B cell (primary cell): ENCODE measurements at regions not wholly inside any gene's neighbourhood (a gene's known extent, or its start where the extent isn't known, plus 50 kb on each side); places are given as distances from the start of the nearest gene placed in this dataset.

Source experiments
- ATAC-seq: fragments of 200-7000 bp; cut with Tn5 transposase; one replicate; pipeline ENCODE4 v1.10.0; 2021; ENCODE audit warnings: low read depth, mild to moderate bottlenecking, moderate number of reproducible peaks, moderate library complexity
- CTCF ChIA-PET: fragments of 350-600 bp; sonication (Branson Sonifier 250); formaldehyde crosslinking; loops from one replicate; lab custom pipeline; 2021; ENCODE audit warnings: antibody characterized with exemption, inconsistent platforms; lab: Charles Lee
- POLR2A ChIA-PET: fragments of 350-600 bp; sonication (Branson Sonifier 250); formaldehyde crosslinking; loops from one replicate; lab custom pipeline; 2021; ENCODE audit warnings: antibody characterized with exemption; lab: Charles Lee
- DNase-seq: peaks from one replicate; pipeline ENCODE4 v3.0.0; 2013
- H2AFZ ChIP-seq: 2 replicates; pipeline ENCODE4 v1.6.1; 2012; ENCODE audit warnings: mild to moderate bottlenecking, low read depth, low read length; ENCODE audit not compliant: insufficient read depth, poor library complexity, severe bottlenecking
- H3K27ac ChIP-seq, 2 donors: 1 replicate in 1 of 2; 2 replicates in 1 of 2; pipeline ENCODE4 v1.5.1; 2012 to 2013; ENCODE audit warnings: low read length in 2 of 2, mild to moderate bottlenecking in 2 of 2, moderate library complexity in 1 of 2
- H3K27me3 ChIP-seq, 4 experiments: fragments of 200-600 bp in 1 of 4; sonication (generic) in 1 of 4; replicated peaks in 1 of 4; 1 replicate in 2 of 4; 2 replicates in 2 of 4; pipeline versions ENCODE4 v1.6.1 to v1.7.0; 2013 to 2016; ENCODE audit warnings: low read length in 3 of 4, mild to moderate bottlenecking in 2 of 4, mixed read lengths in 1 of 4, moderate library complexity in 1 of 4; ENCODE audit not compliant: insufficient read depth in 4 of 4, control insufficient read depth in 3 of 4; ENCODE audit errors: control extremely low read depth in 1 of 4
- H3K36me3 ChIP-seq, 2 experiments: replicated peaks in 1 of 2; 1 replicate in 1 of 2; 2 replicates in 1 of 2; pipeline versions ENCODE4 v1.6.1 to v1.7.1; 2013; ENCODE audit warnings: low read length in 1 of 2; ENCODE audit not compliant: insufficient read depth in 2 of 2, control insufficient read depth in 1 of 2; ENCODE audit errors: control extremely low read depth in 1 of 2, extremely low read depth in 1 of 2
- H3K4me1 ChIP-seq, 2 donors: fragments of 200-600 bp in 1 of 2; sonication (generic) in 1 of 2; 1 replicate in 1 of 2; 2 replicates in 1 of 2; pipeline versions ENCODE4 v1.5.1 to v1.6.1; 2013 to 2017; ENCODE audit warnings: low read length in 2 of 2; ENCODE audit not compliant: control insufficient read depth in 2 of 2, insufficient read depth in 2 of 2
- H3K4me2 ChIP-seq: replicated peaks from 2 replicates; pipeline ENCODE3; 2012; ENCODE audit warnings: mild to moderate bottlenecking, low read depth, low read length; ENCODE audit not compliant: poor library complexity, severe bottlenecking
- H3K4me3 ChIP-seq, 5 experiments: fragments of 200-600 bp in 1 of 5; sonication (generic) in 1 of 5; 1 replicate in 3 of 5; 2 replicates in 2 of 5; pipeline versions ENCODE4 v1.5.1 to v1.7.0; 2011 to 2016; ENCODE audit warnings: low read length in 4 of 5, mild to moderate bottlenecking in 4 of 5, low read depth in 2 of 5, control low read depth in 1 of 5, moderate library complexity in 1 of 5; ENCODE audit not compliant: insufficient read depth in 1 of 5; ENCODE audit errors: control extremely low read depth in 1 of 5, extremely low read depth in 1 of 5
- H3K79me2 ChIP-seq: fragments of 200-600 bp; sonication (generic); one replicate; pipeline ENCODE4 v1.6.0; 2016; ENCODE audit warnings: low read length; ENCODE audit not compliant: control insufficient read depth, insufficient read depth
- H3K9ac ChIP-seq: fragments of 200-600 bp; sonication (generic); 2 replicates; pipeline ENCODE4 v1.6.1; 2017; ENCODE audit warnings: mild to moderate bottlenecking, low read length, moderate library complexity
- H3K9me3 ChIP-seq, 3 donors: one replicate each; pipeline versions ENCODE4 v1.6.1 to v1.7.1; 2013; ENCODE audit warnings: low read length in 2 of 3; ENCODE audit not compliant: control insufficient read depth in 2 of 3, insufficient read depth in 1 of 3; ENCODE audit errors: control extremely low read depth in 1 of 3
- H4K20me1 ChIP-seq: 2 replicates; pipeline ENCODE4 v1.6.0; 2012; ENCODE audit warnings: mild to moderate bottlenecking, low read length; ENCODE audit not compliant: insufficient read depth, control insufficient read depth, poor library complexity, severe bottlenecking
- H3K27ac Mint-ChIP-seq: one replicate; pipeline ENCODE4 v1.8.0; 2021; ENCODE audit warnings: mixed read lengths
- H3K27me3 Mint-ChIP-seq: one replicate; pipeline ENCODE4 v1.8.0; 2021; ENCODE audit warnings: mixed read lengths
- H3K4me1 Mint-ChIP-seq: one replicate; pipeline ENCODE4 v1.8.0; 2021; ENCODE audit warnings: mixed read lengths
- H3K4me3 Mint-ChIP-seq: one replicate; pipeline ENCODE4 v1.8.0; 2021; ENCODE audit warnings: mixed read lengths
- H3K9me3 Mint-ChIP-seq: one replicate; pipeline ENCODE4 v1.8.0; 2022; ENCODE audit warnings: mixed read lengths; ENCODE audit not compliant: insufficient read depth
- CTCF ChIP-seq: fragments of 200-600 bp; IDR thresholded peaks from one replicate; pipeline ENCODE4 v1.8.0; 2022; ENCODE audit warnings: antibody characterized with exemption, mild to moderate bottlenecking
- EZH2 ChIP-seq: IDR thresholded peaks from 2 replicates; pipeline ENCODE4 v1.6.1; 2012; ENCODE audit warnings: borderline replicate concordance, low read depth, mild to moderate bottlenecking, moderate library complexity, low read length; ENCODE audit not compliant: insufficient read depth, poor library complexity, severe bottlenecking
- WGBS: methylation state at CpG from one replicate; pipeline ENCODE4 v1.1.5; 2013; ENCODE audit warnings: missing lambda C conversion rate; ENCODE audit not compliant: insufficient coverage; 5-methylcytosine and 5-hydroxymethylcytosine counted together
- intact Hi-C: fragments of 100-400 bp; cut with micrococcal nuclease; formaldehyde crosslinking; loops from one replicate; pipeline ENCODE4 v1.10.0; 2022

- Histone ChIP-seq H3K4me3 (no peak overlapping the region), H4K20me1 (no peaks in the 10 kb centered on the region), H3K27me3 (peaks cover 0 to 16% (median 3%) of the 10 kb centered on the region in 4 experiments), H3K9me3 (peaks cover 0 to 8% (median 0%) of the 10 kb centered on the region in 3 donors), H3K79me2 (no peaks in the 10 kb centered on the region), H3K27ac (no peak overlapping the region), H3K4me1 (peaks cover 4 to 9% of the 10 kb centered on the region in 2 donors), H3K36me3 (no peaks in the 10 kb centered on the region), H2AFZ (no peak overlapping the region), H3K9ac (no peak overlapping the region), H3K4me2 (no peak overlapping the region)
- Mint-ChIP-seq H3K27me3 (peaks cover 17% of the 10 kb centered on the region), H3K9me3 (peaks cover 3% of the 10 kb centered on the region), H3K27ac (no peak overlapping the region), H3K4me3 (no peak overlapping the region), H3K4me1 (peaks cover 9% of the 10 kb centered on the region)
- ChIA-PET CTCF (interaction anchor here (0.6 to 0.9 kb wide), 2 partner anchors 9 to 17 kb away, joined by 3 read pairs; no protein-coding TSS in a partner anchor), POLR2A (no interaction called here)
- intact Hi-C loops, result no loop called here
- TF ChIP-seq EZH2 (no peak), CTCF (no peak)
- WGBS, result 95% methylated on average over 6 of the region's 9 CpGs
- ATAC-seq (no peak), DNase-seq (no peak)
These were observed 282.5 kb upstream of the TLE3 start for GRCh38 chr15:70379938-70380883.

GRCh38 chr15:70379134-70379533, 281.4 kb upstream of the TLE3 start:
- no CpG with 5 or more reads among the region's 9 CpGs for WGBS
- peaks cover 0 to 8% (median 0%) of the 10 kb centered on the region in 3 donors for H3K9me3 ChIP-seq
- no peak for DNase-seq
- no peak overlapping the region for H3K4me3 Mint-ChIP-seq
- POLR2A ChIA-PET, result no interaction called here
- H3K4me3 ChIP-seq, result no peak overlapping the region
- no peak overlapping the region for H3K27ac ChIP-seq
- H3K27me3 ChIP-seq, result peaks cover 0 to 18% (median 3%) of the 10 kb centered on the region in 4 experiments
- no peak for ATAC-seq
- H2AFZ ChIP-seq, result no peak overlapping the region
- H3K4me1 Mint-ChIP-seq, result peaks cover 9% of the 10 kb centered on the region
- no peak overlapping the region for H3K27ac Mint-ChIP-seq
- H3K36me3 ChIP-seq, result no peaks in the 10 kb centered on the region
- no peak overlapping the region for H3K9ac ChIP-seq
- H3K4me1 ChIP-seq, result peaks cover 4 to 9% of the 10 kb centered on the region in 2 donors
- H3K79me2 ChIP-seq, result no peaks in the 10 kb centered on the region
- peaks cover 20% of the 10 kb centered on the region for H3K27me3 Mint-ChIP-seq
- TF ChIP-seq CTCF, result no peak
- no peak for TF ChIP-seq EZH2
- intact Hi-C loops, result no loop called here
- CTCF ChIA-PET, result no interaction called here
- H3K9me3 Mint-ChIP-seq, result peaks cover 3% of the 10 kb centered on the region
- no peak overlapping the region for H3K4me2 ChIP-seq
- H4K20me1 ChIP-seq, result no peaks in the 10 kb centered on the region
